ENCODE measurements at regions not wholly inside any gene's neighbourhood (a gene's known extent, or its start where the extent isn't known, plus 50 kb on each side); places are given as distances from the start of the nearest gene placed in this dataset.

DNA sequence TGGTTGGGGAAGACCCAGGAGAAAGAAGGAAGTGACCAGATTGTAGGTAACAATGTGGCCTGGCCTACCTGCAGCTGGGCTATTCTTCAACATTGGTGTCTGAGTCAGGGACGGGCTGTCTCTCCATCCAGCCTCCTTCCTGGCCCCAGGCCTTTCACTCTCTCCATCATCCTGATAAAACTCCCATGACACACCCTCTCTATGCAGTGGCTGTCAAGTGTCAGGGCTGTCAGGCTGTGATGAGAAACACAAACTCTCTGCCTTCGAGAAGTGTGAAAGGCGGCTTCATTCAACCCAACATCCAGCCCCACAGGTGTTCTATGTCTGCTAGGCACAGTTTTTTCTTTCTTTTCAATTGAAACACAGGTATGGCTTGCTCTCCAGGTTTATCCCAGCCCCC lies 153.3 kb upstream of the VSTM2B start:
- no peak for DNase-seq (ENCODE audit: low read depth in 2 of 2)

- DNase-seq (ENCODE audit: low read depth in 2 of 2) = no peak
Measured at GRCh38 chr19:29372921-29373797, 152.6 kb upstream of the VSTM2B start.

- DNase-seq (ENCODE audit: low read depth in 2 of 2) = no peak
Measured at GRCh38 chr19:29375429-29376119, 150.2 kb upstream of the VSTM2B start.

- DNase-seq (ENCODE audit: low read depth in 2 of 2) = no peak
Measured at GRCh38 chr19:29376855-29377354, 148.9 kb upstream of the VSTM2B start.

- DNase-seq (ENCODE audit: low read depth in 2 of 2) = no peak
Measured at GRCh38 chr19:29378126-29378525, 147.7 kb upstream of the VSTM2B start.

DNA sequence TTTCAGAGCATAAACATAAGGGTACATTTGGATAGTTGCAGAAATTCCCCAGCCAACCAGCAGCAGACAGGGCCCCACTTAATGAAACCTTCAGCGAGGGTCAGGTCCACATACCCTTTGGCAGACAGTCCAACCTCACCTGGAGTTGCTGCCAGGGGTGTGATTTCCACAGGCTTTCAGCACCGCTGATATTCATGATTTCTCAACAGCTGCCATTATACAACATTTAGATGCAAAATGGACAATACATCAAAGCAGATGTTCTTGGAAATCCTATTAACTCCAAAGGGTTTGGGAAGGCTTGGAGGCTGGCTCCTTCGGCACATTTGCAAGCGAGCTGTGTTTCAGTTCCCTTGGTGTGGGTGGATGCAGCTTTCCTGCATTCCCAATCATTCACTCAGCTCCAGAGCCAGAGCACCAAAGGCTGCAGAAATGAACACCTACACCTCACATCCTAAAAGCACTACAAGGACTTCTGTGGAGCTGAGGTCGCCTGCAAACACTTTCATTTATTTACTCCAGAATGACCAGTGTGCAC lies 147.2 kb upstream of the VSTM2B start:
- DNase-seq (ENCODE audit: low read depth in 2 of 2) = no peak

DNA sequence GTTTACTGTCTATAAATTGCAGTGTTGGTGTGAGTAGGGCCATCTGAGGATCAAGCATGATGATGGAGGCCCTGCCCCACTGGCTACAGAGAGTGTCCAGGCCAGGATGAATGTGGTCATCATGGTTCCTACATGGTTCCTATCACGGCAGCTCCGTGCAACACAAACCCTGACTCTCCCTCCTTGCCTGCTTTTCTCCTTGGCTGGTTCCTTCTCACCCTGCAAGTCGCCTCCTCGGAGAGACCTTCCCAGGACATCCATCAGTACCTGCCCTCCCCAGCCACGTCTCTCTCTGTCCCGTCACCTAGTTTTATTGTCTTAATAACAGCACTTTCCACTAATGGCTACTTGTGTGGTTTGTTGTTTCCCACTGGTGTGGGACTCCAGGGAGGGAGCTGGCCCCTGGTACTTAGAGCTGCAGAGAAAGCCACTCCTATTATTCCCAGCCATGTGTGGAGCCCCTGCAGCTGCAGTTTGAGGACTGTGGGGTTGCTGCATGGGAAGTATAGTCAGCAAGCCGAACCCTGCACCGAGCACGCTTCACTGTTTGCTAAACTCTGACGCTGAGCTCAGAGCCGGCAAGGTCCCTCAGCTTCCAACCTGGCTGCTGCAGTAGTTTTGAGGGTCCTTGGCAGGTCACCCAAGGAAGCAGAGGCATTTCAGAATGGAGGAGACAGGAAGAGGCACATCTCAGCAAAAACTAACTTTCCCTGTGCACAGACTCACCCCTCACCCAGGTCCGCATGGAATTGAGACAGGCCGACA lies 146.4 kb upstream of the VSTM2B start:
- no peak for DNase-seq (ENCODE audit: low read depth in 2 of 2)

DNA sequence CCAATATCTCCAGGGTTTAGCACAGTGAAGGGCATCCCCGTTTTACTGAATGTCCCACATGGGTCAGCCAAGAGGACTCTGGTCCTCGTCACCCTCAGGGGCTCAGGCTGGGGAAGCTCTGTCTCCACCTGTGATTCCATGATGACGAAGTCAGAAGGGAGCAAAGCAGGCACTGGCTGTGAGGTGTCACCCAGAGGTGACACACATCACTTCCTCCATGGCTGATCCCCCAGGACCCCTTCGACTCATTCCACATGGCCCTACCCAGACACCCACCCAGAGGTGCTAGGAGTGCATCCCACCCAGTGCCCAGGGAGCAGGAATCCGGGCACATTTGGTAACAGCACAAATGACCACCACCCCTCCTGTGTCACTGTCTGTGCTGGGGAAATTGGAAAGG lies 145.2 kb upstream of the VSTM2B start:
- no peak for DNase-seq (ENCODE audit: low read depth in 2 of 2)

DNA sequence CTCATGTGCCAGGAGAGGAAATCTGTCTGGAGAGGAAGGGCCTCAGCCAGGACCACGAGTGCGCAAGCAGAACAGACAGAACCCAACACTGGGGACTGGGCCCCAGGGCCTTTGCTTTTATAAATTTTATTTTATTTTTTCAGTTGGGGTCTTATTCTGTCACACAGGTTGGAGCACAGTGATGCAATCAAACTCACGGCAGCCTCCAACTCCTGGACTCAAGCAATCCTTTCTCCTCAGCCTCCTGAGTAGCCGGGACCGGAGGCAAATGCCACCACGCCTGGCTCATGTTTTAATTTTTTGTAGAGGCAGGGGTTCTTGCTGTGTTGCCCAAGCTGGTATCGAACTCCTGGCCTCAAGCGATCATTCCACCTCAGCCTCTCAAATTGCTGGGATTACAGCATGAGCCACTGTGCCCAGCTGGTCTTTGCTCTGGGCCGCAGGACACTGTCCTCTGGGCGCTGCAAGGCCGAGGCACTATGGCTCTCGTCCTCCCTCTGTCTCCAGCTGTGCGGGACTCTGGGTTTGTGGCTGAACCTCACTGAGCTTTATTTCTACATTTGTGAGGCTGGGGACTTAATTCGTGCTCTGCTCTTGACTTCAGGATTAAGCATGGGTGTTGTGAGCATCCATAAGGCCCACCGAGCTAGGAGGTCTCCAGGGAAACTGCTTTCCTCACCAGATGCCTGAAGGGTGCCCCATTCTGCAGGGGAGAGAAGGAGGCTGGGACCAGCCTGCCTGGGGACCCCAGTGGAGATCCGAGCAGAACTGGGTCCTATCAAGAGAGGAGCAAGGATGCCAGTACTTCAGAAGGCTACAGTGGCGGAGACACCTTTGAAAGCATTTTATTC lies 144.2 kb upstream of the VSTM2B start:
- DNase-seq (ENCODE audit: low read depth in 2 of 2) = no peak

GRCh38 chr19:29383696-29384095 lies 142.1 kb upstream of the VSTM2B start:
- DNase-seq (ENCODE audit: low read depth in 2 of 2) = no peak

DNA sequence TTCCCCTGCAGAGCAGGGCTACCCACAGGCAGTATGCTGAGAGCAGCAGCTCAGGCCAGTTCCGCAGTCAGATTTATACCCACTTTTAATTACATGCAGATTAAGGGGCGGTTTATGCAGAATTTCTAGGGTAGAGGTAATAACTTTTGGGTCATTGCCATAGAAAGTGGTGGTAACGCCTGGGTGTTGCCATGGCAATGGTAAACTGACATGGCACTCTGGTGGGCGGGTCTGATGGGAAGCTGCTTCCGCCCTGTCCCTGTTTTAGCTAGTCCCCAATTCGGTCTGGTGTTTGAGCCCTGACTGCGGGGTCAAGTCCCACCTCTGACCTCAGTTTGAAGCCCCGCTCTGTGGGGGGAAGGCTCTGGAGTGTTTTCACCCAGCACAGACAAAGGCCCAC lies 141.1 kb upstream of the VSTM2B start:
- DNase-seq (ENCODE audit: low read depth in 2 of 2) = no peak

- no peak for DNase-seq (ENCODE audit: low read depth in 2 of 2)
Measured at GRCh38 chr19:29385191-29385795, 140.5 kb upstream of the VSTM2B start.

DNA sequence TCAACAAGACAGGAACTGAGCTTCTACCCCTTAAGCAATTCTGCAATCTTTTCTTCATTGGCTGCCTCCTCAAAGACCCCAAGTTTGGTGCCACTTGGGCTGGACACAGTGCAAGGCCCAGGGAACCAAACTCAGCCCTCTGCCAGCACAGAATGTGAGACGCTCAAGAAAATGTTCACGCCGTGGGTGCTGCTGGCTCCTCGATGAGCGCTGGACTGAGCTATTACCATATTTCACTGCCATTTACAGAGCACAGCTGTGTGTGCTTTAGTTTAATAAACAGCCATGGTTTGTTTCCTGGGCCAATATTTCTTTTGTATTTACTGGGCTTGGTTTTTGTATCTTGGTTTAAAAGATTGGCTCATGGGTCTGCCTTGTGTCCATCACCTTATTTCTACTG lies 138.8 kb upstream of the VSTM2B start:
- DNase-seq (ENCODE audit: low read depth in 2 of 2) = no peak

- DNase-seq (ENCODE audit: low read depth in 2 of 2) = no peak
Measured at GRCh38 chr19:29387586-29387985, 138.2 kb upstream of the VSTM2B start.

- no peak for DNase-seq (ENCODE audit: low read depth in 2 of 2)
Measured at GRCh38 chr19:29389495-29389894, 136.3 kb upstream of the VSTM2B start.

- DNase-seq (ENCODE audit: low read depth in 2 of 2) = no peak
Measured at GRCh38 chr19:29390742-29391141, 135.1 kb upstream of the VSTM2B start.

GRCh38 chr19:29393915-29394460 lies 131.8 kb upstream of the VSTM2B start:
- DNase-seq (ENCODE audit: low read depth in 2 of 2) = no peak

- no peak for DNase-seq (ENCODE audit: low read depth in 2 of 2)
Measured at GRCh38 chr19:29395111-29395733, 130.6 kb upstream of the VSTM2B start.

DNA sequence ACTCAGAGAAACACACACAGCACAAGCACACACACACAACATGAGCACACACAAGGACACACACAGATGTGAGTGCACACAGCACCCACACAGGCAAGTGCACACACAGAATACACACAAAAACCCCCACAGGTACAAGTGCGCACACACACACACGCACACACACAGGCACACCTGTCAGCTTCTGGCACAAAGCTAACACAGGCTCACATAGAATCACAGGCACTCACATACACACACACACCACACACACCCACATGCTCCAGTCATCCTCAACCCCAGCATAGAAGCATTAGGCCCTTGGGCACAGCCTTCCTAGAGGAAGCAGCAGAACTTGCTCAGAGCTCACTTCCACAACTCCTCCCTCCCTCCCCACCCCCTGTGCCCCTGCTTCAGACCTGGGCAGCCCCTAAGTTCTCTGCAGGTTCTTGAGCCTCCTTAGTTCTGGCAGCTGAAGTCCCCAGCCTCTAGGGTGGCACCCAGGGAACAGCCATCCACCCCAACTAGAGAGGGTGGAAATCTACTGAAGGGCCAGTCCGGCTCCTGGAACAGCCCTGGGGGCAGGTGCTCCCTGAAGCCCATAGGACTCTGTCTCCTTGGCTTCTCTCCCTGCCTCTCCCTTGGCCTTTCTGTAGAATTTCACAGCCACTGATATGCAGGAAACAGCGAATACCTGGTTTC lies 129.9 kb upstream of the VSTM2B start:
- DNase-seq (ENCODE audit: low read depth in 2 of 2) = no peak

All from stimulated activated CD4-positive, alpha-beta T cell treated with anti-CD3 and anti-CD28 coated beads, Interleukin-1b, Interleukin-23, amount 100 ng/mL, for 1 hour (primary cell).